HepG2 (cell line): ENCODE measurements at regions not wholly inside any gene's neighbourhood (a gene's known extent, or its start where the extent isn't known, plus 50 kb on each side); places are given as distances from the start of the nearest gene placed in this dataset.

ENCODE experiments used
- ATAC-seq: fragments of 200-7000 bp; cut with Tn5 transposase; 3 replicates; pipeline ENCODE4 v1.9.1; 2020; ENCODE audit warnings: mild to moderate bottlenecking, moderate library complexity
- BruUV-seq: library from RNA; stranded (reverse); fragments of 400-500 nt; replicated peaks from 2 replicates; lab custom pipeline; 2021; lab: Mats Ljungman, UMichigan
- CTCF ChIA-PET: fragments of 300-600 bp; formaldehyde crosslinking; extraction: SDS; loops from one replicate; lab custom pipeline; 2021; ENCODE audit warnings: low total read pairs, inconsistent platforms, low intra/inter-chr PET ratio; lab: Yijun Ruan, JAX
- POLR2A ChIA-PET: fragments of 350-600 bp; sonication (Branson Sonifier 250); formaldehyde crosslinking; loops from one replicate; lab custom pipeline; 2020; ENCODE audit warnings: antibody characterized with exemption, inconsistent platforms; lab: Yijun Ruan, JAX
- DNase-seq: peaks from one replicate; pipeline ENCODE4 v3.0.0-alpha.2; 2015; ENCODE audit warnings: low spot score
- FAIRE-seq: peaks from 3 replicates; lab custom pipeline; 2011; peaks lifted over from hg19 to GRCh38; lab: Jason Lieb, UNC
- H2AFZ ChIP-seq: one replicate; pipeline ENCODE4 v1.6.1; 2011; ENCODE audit warnings: low read length, inconsistent platforms
- H3K27ac ChIP-seq: fragments of 300-600 bp; 3 replicates; pipeline ENCODE4 v1.8.0; 2011; ENCODE audit warnings: mixed run types, mild to moderate bottlenecking, mixed read lengths, low read length, inconsistent platforms; ENCODE audit not compliant: insufficient read depth; ENCODE audit errors: extremely low read length
- H3K27me3 ChIP-seq, 2 experiments: fragments of 200-600 bp in 1 of 2; 2 replicates in 1 of 2; 3 replicates in 1 of 2; pipeline versions ENCODE4 v1.6.0 to v1.8.0; 2011; ENCODE audit warnings: low read length in 2 of 2, mild to moderate bottlenecking in 2 of 2, moderate library complexity in 2 of 2, inconsistent platforms in 1 of 2; ENCODE audit not compliant: insufficient read depth in 2 of 2, control insufficient read depth in 1 of 2
- H3K36me3 ChIP-seq, 2 experiments: fragments of 200-600 bp in 1 of 2; replicated peaks in 1 of 2; 2 replicates in 1 of 2; 3 replicates in 1 of 2; pipeline versions ENCODE4 v1.5.1 to v1.8.0; 2011; ENCODE audit warnings: low read length in 2 of 2, inconsistent platforms in 1 of 2; ENCODE audit not compliant: insufficient read depth in 2 of 2, control insufficient read depth in 1 of 2
- H3K4me1 ChIP-seq: 2 replicates; pipeline ENCODE4 v1.5.1; 2012; ENCODE audit warnings: low read length, inconsistent platforms; ENCODE audit not compliant: insufficient read depth
- H3K4me2 ChIP-seq: 2 replicates; pipeline ENCODE4 v1.6.0; 2011; ENCODE audit warnings: low read depth, low read length, inconsistent platforms
- H3K4me3 ChIP-seq, 3 experiments: fragments of 200-600 bp in 1 of 3; sonication (generic), shearing (Covaris generic) in 1 of 3; replicated peaks in 1 of 3; 2 replicates each; pipeline ENCODE4 v1.5.1; 2011 to 2016; ENCODE audit warnings: low read length in 3 of 3, inconsistent platforms in 2 of 3, low read depth in 2 of 3, mild to moderate bottlenecking in 2 of 3, control low read depth in 1 of 3, mixed read lengths in 1 of 3; ENCODE audit not compliant: insufficient read depth in 1 of 3
- H3K79me2 ChIP-seq: one replicate; pipeline ENCODE4 v1.6.1; 2011; ENCODE audit warnings: low read length, inconsistent platforms; ENCODE audit not compliant: insufficient read depth
- H3K9ac ChIP-seq: 2 replicates; pipeline ENCODE4 v1.6.0; 2011; ENCODE audit warnings: mild to moderate bottlenecking, low read depth, low read length, inconsistent platforms; ENCODE audit not compliant: insufficient read depth
- H3K9me3 ChIP-seq: 2 replicates; pipeline ENCODE4 v1.5.1; 2012; ENCODE audit warnings: mild to moderate bottlenecking, low read length
- H4K20me1 ChIP-seq: 2 replicates; pipeline ENCODE4 v1.6.0; 2011; ENCODE audit warnings: inconsistent platforms, mild to moderate bottlenecking, low read length, moderate library complexity; ENCODE audit not compliant: insufficient read depth
- CAMTA2 ChIP-seq: sonication (generic); formaldehyde crosslinking; IDR thresholded peaks from 2 replicates; pipeline ENCODE4 v1.4.0; 2020; ENCODE audit warnings: mild to moderate bottlenecking, missing genetic modification reagents, borderline replicate concordance
- EHMT2 ChIP-seq: fragments of 200-600 bp; sonication (generic); IDR thresholded peaks from 2 replicates; pipeline ENCODE4 v1.7.0; 2017; ENCODE audit warnings: antibody characterized with exemption, low read depth, low read length, borderline replicate concordance
- MAF1 ChIP-seq: sonication (generic); formaldehyde crosslinking; IDR thresholded peaks from 2 replicates; pipeline ENCODE4 v1.5.0; 2020; ENCODE audit warnings: missing genetic modification reagents, borderline replicate concordance
- SIX1 ChIP-seq: sonication (generic); formaldehyde crosslinking; IDR thresholded peaks from 2 replicates; pipeline ENCODE4 v1.4.0; 2020; ENCODE audit warnings: missing genetic modification reagents, borderline replicate concordance
- ZBTB44 ChIP-seq: sonication (generic); formaldehyde crosslinking; IDR thresholded peaks from 2 replicates; pipeline ENCODE4 v1.4.0; 2020; ENCODE audit warnings: missing genetic modification reagents
- ZFP91 ChIP-seq: sonication (generic); formaldehyde crosslinking; IDR thresholded peaks from 2 replicates; pipeline ENCODE4 v1.9.0; 2022; ENCODE audit warnings: missing genetic modification reagents, mild to moderate bottlenecking, borderline replicate concordance
- ZNF160 ChIP-seq: sonication (generic); formaldehyde crosslinking; IDR thresholded peaks from 2 replicates; pipeline ENCODE4 v1.8.0; 2022; ENCODE audit warnings: mild to moderate bottlenecking, inconsistent platforms, missing genetic modification reagents
- ZNF569 ChIP-seq: sonication (generic); formaldehyde crosslinking; IDR thresholded peaks from 2 replicates; pipeline ENCODE4 v1.5.0; 2020; ENCODE audit warnings: mild to moderate bottlenecking, missing genetic modification reagents, moderate library complexity, borderline replicate concordance
- WGBS: methylation state at CpG from one replicate; pipeline ENCODE4 v1.1.6; 2017; ENCODE audit warnings: low lambda C conversion rate; 5-methylcytosine and 5-hydroxymethylcytosine counted together
- in situ Hi-C: cut with HindIII; loops from 2 replicates; pipeline ENCODE4 v1.10.0; 2017; ENCODE audit warnings: low pct_unique_long_range_greater_than_20kb; ENCODE audit not compliant: extremely low pct_ligation_motif_present
- intact Hi-C: fragments of 100-400 bp; cut with micrococcal nuclease; formaldehyde crosslinking; loops from one replicate; pipeline ENCODE4 v1.10.0; 2022; ENCODE audit not compliant: unreplicated experiment

- no peak for TF ChIP-seq ZBTB44 (CRISPR knock-in tag)
- no peak for TF ChIP-seq ZNF569
- no peak for TF ChIP-seq EHMT2
- no peak for TF ChIP-seq ZNF160 (CRISPR knock-in tag)
- TF ChIP-seq, all 625 proteins: peak for 0
Measured at GRCh38 chr2:126836761-126837679, 61.7 kb upstream of the TEX51 start (continued).

- no peaks in the 10 kb centered on the region for H3K36me3 ChIP-seq
- H3K4me1 ChIP-seq, result no peaks in the 10 kb centered on the region
- DNase-seq, result no peak
- peaks cover 0 to 9% of the 10 kb centered on the region in 2 experiments; a peak in 3 of 5 replicates for H3K27me3 ChIP-seq
- no peak overlapping the region for H2AFZ ChIP-seq
- H3K79me2 ChIP-seq, result no peaks in the 10 kb centered on the region
- no peaks in the 10 kb centered on the region for H4K20me1 ChIP-seq
- H3K9ac ChIP-seq, result no peak overlapping the region
- BruUV-seq, result no TSS peak
- in situ Hi-C loops (no loop called here), intact Hi-C loops (no loop called here)
- ChIA-PET POLR2A (no interaction called here), CTCF (no interaction called here)
- H3K4me2 ChIP-seq, result no peak overlapping the region
- H3K4me3 ChIP-seq, result no peak overlapping the region
- no peaks in the 10 kb centered on the region for H3K9me3 ChIP-seq
- TF ChIP-seq SIX1 (no peak), MAF1 (CRISPR knock-in tag) (no peak), ZFP91 (CRISPR knock-in tag) (no peak), CAMTA2 (CRISPR knock-in tag) (no peak)
- no peak overlapping the region for H3K27ac ChIP-seq
- 2% methylated on average over 9 of the region's 11 CpGs for WGBS
- no peak for FAIRE-seq
- no peak for ATAC-seq
Measured at GRCh38 chr2:126837966-126838715, 60.5 kb upstream of the TEX51 start.
